ENCODE measurements at regions not wholly inside any gene's neighbourhood (a gene's known extent, or its start where the extent isn't known, plus 50 kb on each side); places are given as distances from the start of the nearest gene placed in this dataset.

GRCh38 chr13:99113351-99113750 lies 87.3 kb upstream of the UBAC2 start:
- TF ChIP-seq YY1 (IDR thresholded peaks at IDR 0.05; ENCODE audit: insufficient read depth, insufficient read length) (no peak), ZNF274 (IDR thresholded peaks at IDR 0.05; ENCODE audit: low read depth, low read length) (no peak)

Data from NT2/D1 (cell line).